A673 (cell line): ENCODE measurements at regions not wholly inside any gene's neighbourhood (a gene's known extent, or its start where the extent isn't known, plus 50 kb on each side); places are given as distances from the start of the nearest gene placed in this dataset.

Experiments used
- CTCF ChIP-seq: fragments of 300-800, 200-600 bp; sonication (generic); conservative IDR thresholded peaks from 2 replicates; pipeline ENCODE4 v1.5.1; 2017; ENCODE audit warnings: low read depth, mild to moderate bottlenecking, antibody characterized with exemption, low read length, moderate library complexity, mixed read lengths
- EZH2 ChIP-seq: fragments of 200-600 bp; sonication (generic); IDR thresholded peaks from 2 replicates; pipeline ENCODE4 v1.6.1; 2017; ENCODE audit warnings: borderline replicate concordance, low read depth, mild to moderate bottlenecking, mixed read lengths, antibody characterized with exemption, low read length; ENCODE audit not compliant: poor library complexity, severe bottlenecking

GRCh38 chr2:156190517-156190916 lies 142.0 kb downstream of the NR4A2 start:
- TF ChIP-seq CTCF (no peak), EZH2 (no peak)
